GM12878 (cell line): ENCODE measurements at regions not wholly inside any gene's neighbourhood (a gene's known extent, or its start where the extent isn't known, plus 50 kb on each side); places are given as distances from the start of the nearest gene placed in this dataset.

ENCODE experiments used
- ATAC-seq: fragments of 200-7000 bp; cut with Tn5 transposase; 3 replicates; pipeline ENCODE4 v1.9.1; 2020; ENCODE audit warnings: mild to moderate bottlenecking, moderate library complexity
- BruUV-seq: library from RNA; stranded (reverse); fragments of 400-500 nt; replicated peaks from 2 replicates; lab custom pipeline; 2021; lab: Mats Ljungman, UMichigan
- CTCF ChIA-PET: fragments of 300-600 bp; sonication (Branson Sonifier 250); formaldehyde crosslinking; extraction: SDS; loops from one replicate; lab custom pipeline; 2021; ENCODE audit warnings: inconsistent platforms; lab: Yijun Ruan, JAX
- POLR2A ChIA-PET: fragments of 350-600 bp; formaldehyde crosslinking; extraction: SDS; loops from one replicate; lab custom pipeline; 2021; ENCODE audit warnings: inconsistent platforms; lab: Charles Lee
- RAD21 ChIA-PET: fragments of 300-600 bp; sonication (Branson Sonifier 250); formaldehyde crosslinking; loops from one replicate; lab custom pipeline; 2023; ENCODE audit warnings: antibody characterized with exemption; ENCODE audit not compliant: unreplicated experiment; lab: Charles Lee
- SMC1A ChIA-PET: fragments of 300-600 bp; sonication (Branson Sonifier 250); formaldehyde crosslinking; loops from one replicate; lab custom pipeline; 2023; ENCODE audit not compliant: unreplicated experiment, uncharacterized antibody; lab: Charles Lee
- DNase-seq: peaks from one replicate; pipeline ENCODE4 v3.0.0-alpha.2; 2011; ENCODE audit warnings: low read depth, low spot score
- FAIRE-seq: peaks from 3 replicates; lab custom pipeline; 2011; peaks lifted over from hg19 to GRCh38; lab: Jason Lieb, UNC
- H2AFZ ChIP-seq: 2 replicates; pipeline ENCODE4 v1.6.0; 2011; ENCODE audit warnings: low read depth, low read length, control low read depth; ENCODE audit not compliant: control insufficient read depth
- H3K27ac ChIP-seq: 2 replicates; pipeline ENCODE4 v1.5.1; 2011; ENCODE audit warnings: control low read depth; ENCODE audit not compliant: control insufficient read depth, insufficient read depth
- H3K27me3 ChIP-seq, 2 experiments: replicated peaks in 1 of 2; 2 replicates each; pipeline versions ENCODE4 v1.6.0 to v1.6.1; 2011; ENCODE audit warnings: low read length in 1 of 2; ENCODE audit not compliant: control insufficient read depth in 2 of 2, insufficient read depth in 2 of 2
- H3K36me3 ChIP-seq, 2 experiments: 2 replicates each; pipeline ENCODE4 v1.5.1; 2011; ENCODE audit warnings: low read length in 1 of 2; ENCODE audit not compliant: control insufficient read depth in 2 of 2, insufficient read depth in 2 of 2
- H3K4me1 ChIP-seq: 2 replicates; pipeline ENCODE4 v1.6.1; 2011; ENCODE audit warnings: mild to moderate bottlenecking, low read length, moderate library complexity, mixed read lengths; ENCODE audit not compliant: control insufficient read depth, insufficient read depth
- H3K4me2 ChIP-seq: 2 replicates; pipeline ENCODE4 v1.6.0; 2011; ENCODE audit warnings: control low read depth; ENCODE audit not compliant: control insufficient read depth, insufficient read depth
- H3K4me3 ChIP-seq: fragments of 200-600 bp; sonication (generic); 2 replicates; pipeline ENCODE4 v1.5.1; 2016
- H3K79me2 ChIP-seq: 2 replicates; pipeline ENCODE4 v1.6.0; 2011; ENCODE audit warnings: low read length; ENCODE audit not compliant: control insufficient read depth, insufficient read depth
- H3K9ac ChIP-seq: 2 replicates; pipeline ENCODE4 v1.8.0; 2011; ENCODE audit warnings: low read length, control low read depth, mixed read lengths; ENCODE audit not compliant: control insufficient read depth, insufficient read depth
- H3K9me3 ChIP-seq: replicated peaks from 3 replicates; pipeline ENCODE4 v1.5.1; 2011; ENCODE audit warnings: mild to moderate bottlenecking, low read length; ENCODE audit not compliant: control insufficient read depth, insufficient read depth
- H4K20me1 ChIP-seq: 2 replicates; pipeline ENCODE4 v1.6.0; 2011; ENCODE audit not compliant: control insufficient read depth, insufficient read depth
- GABPA ChIP-seq: IDR thresholded peaks from 2 replicates; pipeline ENCODE4 v1.6.1; 2014; ENCODE audit warnings: antibody characterized with exemption, low read depth, mild to moderate bottlenecking, inconsistent platforms
- MYC ChIP-seq: IDR thresholded peaks from 2 replicates; pipeline ENCODE4 v1.6.1; 2011; ENCODE audit warnings: mild to moderate bottlenecking, low read length, moderate library complexity, inconsistent platforms; ENCODE audit not compliant: insufficient read depth, insufficient replicate concordance, insufficient read length, severe bottlenecking
- NR2C2 ChIP-seq: IDR thresholded peaks from 2 replicates; pipeline ENCODE4 v1.6.1; 2011; ENCODE audit warnings: borderline replicate concordance, low read depth; ENCODE audit not compliant: control insufficient read depth, insufficient read length
- RAD21 ChIP-seq: IDR thresholded peaks from 2 replicates; pipeline ENCODE4 v1.6.1; 2011; ENCODE audit warnings: mild to moderate bottlenecking, low read depth, low read length, moderate library complexity; ENCODE audit not compliant: insufficient read depth
- RAD51 ChIP-seq: fragments of 450-650 bp; IDR thresholded peaks from 2 replicates; pipeline ENCODE4 v1.6.1; 2016; ENCODE audit warnings: moderate library complexity, mild to moderate bottlenecking, inconsistent platforms
- SMAD5 ChIP-seq: IDR thresholded peaks from 2 replicates; pipeline ENCODE4 v1.6.1; 2016; ENCODE audit warnings: antibody characterized with exemption, low read depth
- ZNF622 ChIP-seq: fragments of 450-650 bp; IDR thresholded peaks from 2 replicates; pipeline ENCODE4 v1.6.1; 2017; ENCODE audit warnings: mild to moderate bottlenecking, inconsistent platforms
- WGBS: methylation state at CpG from one replicate; pipeline ENCODE4 v1.1.6; 2016; ENCODE audit warnings: low lambda C conversion rate; ENCODE audit not compliant: insufficient replicate concordance, insufficient coverage; ENCODE audit errors: missing lambda C conversion rate; 5-methylcytosine and 5-hydroxymethylcytosine counted together
- in situ Hi-C: fragments of 300-500 bp; cut with MboI; formaldehyde crosslinking; loops from 9 replicates; pipeline ENCODE4 v1.14.3; 2018; ENCODE audit warnings: mixed read lengths
- intact Hi-C: fragments of 100-400 bp; cut with micrococcal nuclease; formaldehyde crosslinking; loops from one replicate; pipeline ENCODE4 v1.14.2; 2022; ENCODE audit not compliant: unreplicated experiment
- TF ChIP-seq, protein P1 (sequence below): fragments of 450-650 bp; IDR thresholded peaks from 2 replicates; pipeline ENCODE4 v1.6.1; 2016; ENCODE audit warnings: mild to moderate bottlenecking, moderate library complexity, borderline replicate concordance
- TF ChIP-seq, protein P2 (sequence below): fragments of 450-650 bp; IDR thresholded peaks from 2 replicates; pipeline ENCODE4 v1.6.1; 2017; ENCODE audit warnings: mild to moderate bottlenecking
- TF ChIP-seq, protein P3 (sequence below): fragments of 150-350 bp; IDR thresholded peaks from 2 replicates; pipeline ENCODE4 v1.6.1; 2016; ENCODE audit warnings: low read depth, low read length
- TF ChIP-seq, protein P4 (sequence below): IDR thresholded peaks from 2 replicates; pipeline ENCODE4 v1.6.1; 2012; ENCODE audit warnings: low read length, inconsistent platforms

DNA sequence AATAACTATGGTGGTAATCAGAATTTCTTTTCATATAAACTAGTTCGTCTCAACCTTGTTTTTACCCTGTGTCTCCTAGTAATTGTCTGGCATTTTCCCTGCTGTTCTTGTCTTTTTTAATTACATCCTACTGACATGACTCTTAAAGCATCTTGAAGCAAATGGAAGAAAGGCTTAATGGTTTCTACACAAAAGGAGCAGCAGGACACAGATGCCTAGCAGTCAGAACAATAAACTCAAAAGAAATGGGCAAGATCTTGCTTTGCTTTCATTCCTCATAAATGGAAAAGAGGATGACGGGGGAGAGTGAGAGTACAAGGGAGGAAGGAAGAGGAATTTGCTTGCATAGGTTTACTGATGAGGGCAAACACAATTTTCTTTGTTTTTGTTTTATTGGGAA is 293.2 kb upstream of the EMCN start (continued):
- TF ChIP-seq, protein P1, sequence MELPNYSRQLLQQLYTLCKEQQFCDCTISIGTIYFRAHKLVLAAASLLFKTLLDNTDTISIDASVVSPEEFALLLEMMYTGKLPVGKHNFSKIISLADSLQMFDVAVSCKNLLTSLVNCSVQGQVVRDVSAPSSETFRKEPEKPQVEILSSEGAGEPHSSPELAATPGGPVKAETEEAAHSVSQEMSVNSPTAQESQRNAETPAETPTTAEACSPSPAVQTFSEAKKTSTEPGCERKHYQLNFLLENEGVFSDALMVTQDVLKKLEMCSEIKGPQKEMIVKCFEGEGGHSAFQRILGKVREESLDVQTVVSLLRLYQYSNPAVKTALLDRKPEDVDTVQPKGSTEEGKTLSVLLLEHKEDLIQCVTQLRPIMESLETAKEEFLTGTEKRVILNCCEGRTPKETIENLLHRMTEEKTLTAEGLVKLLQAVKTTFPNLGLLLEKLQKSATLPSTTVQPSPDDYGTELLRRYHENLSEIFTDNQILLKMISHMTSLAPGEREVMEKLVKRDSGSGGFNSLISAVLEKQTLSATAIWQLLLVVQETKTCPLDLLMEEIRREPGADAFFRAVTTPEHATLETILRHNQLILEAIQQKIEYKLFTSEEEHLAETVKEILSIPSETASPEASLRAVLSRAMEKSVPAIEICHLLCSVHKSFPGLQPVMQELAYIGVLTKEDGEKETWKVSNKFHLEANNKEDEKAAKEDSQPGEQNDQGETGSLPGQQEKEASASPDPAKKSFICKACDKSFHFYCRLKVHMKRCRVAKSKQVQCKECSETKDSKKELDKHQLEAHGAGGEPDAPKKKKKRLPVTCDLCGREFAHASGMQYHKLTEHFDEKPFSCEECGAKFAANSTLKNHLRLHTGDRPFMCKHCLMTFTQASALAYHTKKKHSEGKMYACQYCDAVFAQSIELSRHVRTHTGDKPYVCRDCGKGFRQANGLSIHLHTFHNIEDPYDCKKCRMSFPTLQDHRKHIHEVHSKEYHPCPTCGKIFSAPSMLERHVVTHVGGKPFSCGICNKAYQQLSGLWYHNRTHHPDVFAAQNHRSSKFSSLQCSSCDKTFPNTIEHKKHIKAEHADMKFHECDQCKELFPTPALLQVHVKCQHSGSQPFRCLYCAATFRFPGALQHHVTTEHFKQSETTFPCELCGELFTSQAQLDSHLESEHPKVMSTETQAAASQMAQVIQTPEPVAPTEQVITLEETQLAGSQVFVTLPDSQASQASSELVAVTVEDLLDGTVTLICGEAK, result no peak
- no peak for TF ChIP-seq MYC

DNA sequence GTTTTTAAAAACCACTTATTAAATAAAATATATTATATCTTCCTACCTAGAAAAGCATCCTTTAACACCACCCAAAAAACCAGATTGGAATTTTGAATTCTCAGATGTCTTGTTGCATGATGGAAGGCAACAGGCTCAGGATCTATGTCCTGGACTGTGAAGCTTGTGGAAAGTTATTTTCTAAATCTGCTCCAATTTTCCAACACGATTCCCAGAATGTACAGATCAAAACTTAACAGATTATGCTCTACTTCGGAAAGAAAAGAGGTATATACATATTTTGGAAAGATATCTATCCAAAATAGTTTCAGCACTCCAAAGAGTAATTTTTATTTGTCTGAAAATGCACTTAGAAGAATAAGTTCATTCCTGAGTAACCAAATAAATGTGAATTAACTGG is 291.7 kb upstream of the EMCN start:
- Histone ChIP-seq H3K4me3 (no peak overlapping the region), H3K9me3 (no peaks in the 10 kb centered on the region), H3K27ac (no peak overlapping the region), H3K36me3 (no peaks in the 10 kb centered on the region), H3K9ac (no peak overlapping the region), H4K20me1 (no peaks in the 10 kb centered on the region), H3K4me1 (no peaks in the 10 kb centered on the region), H3K79me2 (no peaks in the 10 kb centered on the region), H3K4me2 (no peak overlapping the region), H2AFZ (no peak overlapping the region)
- ChIA-PET POLR2A (interaction anchor here (0.7 kb wide), 1 partner anchor 20 kb away, joined by 3 read pairs; no protein-coding TSS in a partner anchor), CTCF (interaction anchor here (1.9 kb wide), 1 partner anchor 17 kb away, joined by 8 read pairs; no protein-coding TSS in a partner anchor), RAD21 (no interaction called here), SMC1A (interaction anchor here (1.0 to 1.8 kb wide), 4 partner anchors 10 to 79 kb away, joined by 3 to 5 read pairs (median 4); no protein-coding TSS in a partner anchor)
- ATAC-seq, result no peak
- no TSS peak for BruUV-seq
- no peak for FAIRE-seq
- 12% methylated on average over 2 of the region's 2 CpGs for WGBS
- in situ Hi-C loops, result no loop called here
- DNase-seq, result no peak
- TF ChIP-seq, protein P2, sequence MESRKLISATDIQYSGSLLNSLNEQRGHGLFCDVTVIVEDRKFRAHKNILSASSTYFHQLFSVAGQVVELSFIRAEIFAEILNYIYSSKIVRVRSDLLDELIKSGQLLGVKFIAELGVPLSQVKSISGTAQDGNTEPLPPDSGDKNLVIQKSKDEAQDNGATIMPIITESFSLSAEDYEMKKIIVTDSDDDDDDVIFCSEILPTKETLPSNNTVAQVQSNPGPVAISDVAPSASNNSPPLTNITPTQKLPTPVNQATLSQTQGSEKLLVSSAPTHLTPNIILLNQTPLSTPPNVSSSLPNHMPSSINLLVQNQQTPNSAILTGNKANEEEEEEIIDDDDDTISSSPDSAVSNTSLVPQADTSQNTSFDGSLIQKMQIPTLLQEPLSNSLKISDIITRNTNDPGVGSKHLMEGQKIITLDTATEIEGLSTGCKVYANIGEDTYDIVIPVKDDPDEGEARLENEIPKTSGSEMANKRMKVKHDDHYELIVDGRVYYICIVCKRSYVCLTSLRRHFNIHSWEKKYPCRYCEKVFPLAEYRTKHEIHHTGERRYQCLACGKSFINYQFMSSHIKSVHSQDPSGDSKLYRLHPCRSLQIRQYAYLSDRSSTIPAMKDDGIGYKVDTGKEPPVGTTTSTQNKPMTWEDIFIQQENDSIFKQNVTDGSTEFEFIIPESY, result no peak
- TF ChIP-seq SMAD5, result no peak
- TF ChIP-seq NR2C2, result no peak
- TF ChIP-seq GABPA, result no peak
- no peak for TF ChIP-seq RAD21
- no peak for TF ChIP-seq ZNF622
- no peak for TF ChIP-seq RAD51
- TF ChIP-seq, protein P3, sequence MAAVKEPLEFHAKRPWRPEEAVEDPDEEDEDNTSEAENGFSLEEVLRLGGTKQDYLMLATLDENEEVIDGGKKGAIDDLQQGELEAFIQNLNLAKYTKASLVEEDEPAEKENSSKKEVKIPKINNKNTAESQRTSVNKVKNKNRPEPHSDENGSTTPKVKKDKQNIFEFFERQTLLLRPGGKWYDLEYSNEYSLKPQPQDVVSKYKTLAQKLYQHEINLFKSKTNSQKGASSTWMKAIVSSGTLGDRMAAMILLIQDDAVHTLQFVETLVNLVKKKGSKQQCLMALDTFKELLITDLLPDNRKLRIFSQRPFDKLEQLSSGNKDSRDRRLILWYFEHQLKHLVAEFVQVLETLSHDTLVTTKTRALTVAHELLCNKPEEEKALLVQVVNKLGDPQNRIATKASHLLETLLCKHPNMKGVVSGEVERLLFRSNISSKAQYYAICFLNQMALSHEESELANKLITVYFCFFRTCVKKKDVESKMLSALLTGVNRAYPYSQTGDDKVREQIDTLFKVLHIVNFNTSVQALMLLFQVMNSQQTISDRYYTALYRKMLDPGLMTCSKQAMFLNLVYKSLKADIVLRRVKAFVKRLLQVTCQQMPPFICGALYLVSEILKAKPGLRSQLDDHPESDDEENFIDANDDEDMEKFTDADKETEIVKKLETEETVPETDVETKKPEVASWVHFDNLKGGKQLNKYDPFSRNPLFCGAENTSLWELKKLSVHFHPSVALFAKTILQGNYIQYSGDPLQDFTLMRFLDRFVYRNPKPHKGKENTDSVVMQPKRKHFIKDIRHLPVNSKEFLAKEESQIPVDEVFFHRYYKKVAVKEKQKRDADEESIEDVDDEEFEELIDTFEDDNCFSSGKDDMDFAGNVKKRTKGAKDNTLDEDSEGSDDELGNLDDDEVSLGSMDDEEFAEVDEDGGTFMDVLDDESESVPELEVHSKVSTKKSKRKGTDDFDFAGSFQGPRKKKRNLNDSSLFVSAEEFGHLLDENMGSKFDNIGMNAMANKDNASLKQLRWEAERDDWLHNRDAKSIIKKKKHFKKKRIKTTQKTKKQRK, result no peak
- TF ChIP-seq, protein P4, sequence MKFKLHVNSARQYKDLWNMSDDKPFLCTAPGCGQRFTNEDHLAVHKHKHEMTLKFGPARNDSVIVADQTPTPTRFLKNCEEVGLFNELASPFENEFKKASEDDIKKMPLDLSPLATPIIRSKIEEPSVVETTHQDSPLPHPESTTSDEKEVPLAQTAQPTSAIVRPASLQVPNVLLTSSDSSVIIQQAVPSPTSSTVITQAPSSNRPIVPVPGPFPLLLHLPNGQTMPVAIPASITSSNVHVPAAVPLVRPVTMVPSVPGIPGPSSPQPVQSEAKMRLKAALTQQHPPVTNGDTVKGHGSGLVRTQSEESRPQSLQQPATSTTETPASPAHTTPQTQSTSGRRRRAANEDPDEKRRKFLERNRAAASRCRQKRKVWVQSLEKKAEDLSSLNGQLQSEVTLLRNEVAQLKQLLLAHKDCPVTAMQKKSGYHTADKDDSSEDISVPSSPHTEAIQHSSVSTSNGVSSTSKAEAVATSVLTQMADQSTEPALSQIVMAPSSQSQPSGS, result no peak
- TF ChIP-seq, all 136 proteins: peak for 0
- intact Hi-C loops, result no loop called here
- no peaks in the 10 kb centered on the region for H3K27me3 ChIP-seq
